ENCODE measurements at regions not wholly inside any gene's neighbourhood (a gene's known extent, or its start where the extent isn't known, plus 50 kb on each side); places are given as distances from the start of the nearest gene placed in this dataset.

DNA sequence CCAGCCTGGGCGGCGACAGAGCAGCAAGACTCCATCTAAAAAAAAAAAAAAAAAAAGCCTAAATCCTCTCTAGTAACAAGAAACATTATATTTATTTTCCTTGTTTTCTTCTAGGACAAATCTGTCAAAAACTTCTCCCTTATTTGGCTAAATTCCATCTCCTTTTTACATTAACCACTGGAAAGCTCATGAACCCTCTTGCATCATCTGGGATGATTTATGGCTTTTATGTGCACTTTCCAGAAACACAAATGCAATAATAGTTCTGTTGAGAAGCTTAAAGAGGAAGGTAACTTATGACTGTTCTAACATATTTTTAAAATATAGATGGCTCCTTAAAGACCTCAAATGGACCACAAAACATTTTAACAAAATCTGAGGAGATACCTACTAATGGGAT lies 526.1 kb upstream of the SPTLC3 start:
- Mint-ChIP-seq H3K27me3 (ENCODE audit: low read depth) (no peaks in the 10 kb centered on the region), H3K4me3 (no peak overlapping the region), H3K36me3 (peaks cover 8% of the 10 kb centered on the region), H3K4me1 (no peaks in the 10 kb centered on the region), H3K9me3 (peaks cover 10% of the 10 kb centered on the region), H3K27ac (no peak overlapping the region)
- TF ChIP-seq ETV6 (CRISPR knock-in tag; IDR thresholded peaks at IDR 0.05), result no peak
- TF ChIP-seq MYBL2 (CRISPR knock-in tag; IDR thresholded peaks at IDR 0.05), result no peak
- TF ChIP-seq, protein P1, sequence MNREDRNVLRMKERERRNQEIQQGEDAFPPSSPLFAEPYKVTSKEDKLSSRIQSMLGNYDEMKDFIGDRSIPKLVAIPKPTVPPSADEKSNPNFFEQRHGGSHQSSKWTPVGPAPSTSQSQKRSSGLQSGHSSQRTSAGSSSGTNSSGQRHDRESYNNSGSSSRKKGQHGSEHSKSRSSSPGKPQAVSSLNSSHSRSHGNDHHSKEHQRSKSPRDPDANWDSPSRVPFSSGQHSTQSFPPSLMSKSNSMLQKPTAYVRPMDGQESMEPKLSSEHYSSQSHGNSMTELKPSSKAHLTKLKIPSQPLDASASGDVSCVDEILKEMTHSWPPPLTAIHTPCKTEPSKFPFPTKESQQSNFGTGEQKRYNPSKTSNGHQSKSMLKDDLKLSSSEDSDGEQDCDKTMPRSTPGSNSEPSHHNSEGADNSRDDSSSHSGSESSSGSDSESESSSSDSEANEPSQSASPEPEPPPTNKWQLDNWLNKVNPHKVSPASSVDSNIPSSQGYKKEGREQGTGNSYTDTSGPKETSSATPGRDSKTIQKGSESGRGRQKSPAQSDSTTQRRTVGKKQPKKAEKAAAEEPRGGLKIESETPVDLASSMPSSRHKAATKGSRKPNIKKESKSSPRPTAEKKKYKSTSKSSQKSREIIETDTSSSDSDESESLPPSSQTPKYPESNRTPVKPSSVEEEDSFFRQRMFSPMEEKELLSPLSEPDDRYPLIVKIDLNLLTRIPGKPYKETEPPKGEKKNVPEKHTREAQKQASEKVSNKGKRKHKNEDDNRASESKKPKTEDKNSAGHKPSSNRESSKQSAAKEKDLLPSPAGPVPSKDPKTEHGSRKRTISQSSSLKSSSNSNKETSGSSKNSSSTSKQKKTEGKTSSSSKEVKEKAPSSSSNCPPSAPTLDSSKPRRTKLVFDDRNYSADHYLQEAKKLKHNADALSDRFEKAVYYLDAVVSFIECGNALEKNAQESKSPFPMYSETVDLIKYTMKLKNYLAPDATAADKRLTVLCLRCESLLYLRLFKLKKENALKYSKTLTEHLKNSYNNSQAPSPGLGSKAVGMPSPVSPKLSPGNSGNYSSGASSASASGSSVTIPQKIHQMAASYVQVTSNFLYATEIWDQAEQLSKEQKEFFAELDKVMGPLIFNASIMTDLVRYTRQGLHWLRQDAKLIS (CRISPR knock-in tag; IDR thresholded peaks at IDR 0.05; ENCODE audit: borderline replicate concordance), result no peak
- TF ChIP-seq, protein P2, sequence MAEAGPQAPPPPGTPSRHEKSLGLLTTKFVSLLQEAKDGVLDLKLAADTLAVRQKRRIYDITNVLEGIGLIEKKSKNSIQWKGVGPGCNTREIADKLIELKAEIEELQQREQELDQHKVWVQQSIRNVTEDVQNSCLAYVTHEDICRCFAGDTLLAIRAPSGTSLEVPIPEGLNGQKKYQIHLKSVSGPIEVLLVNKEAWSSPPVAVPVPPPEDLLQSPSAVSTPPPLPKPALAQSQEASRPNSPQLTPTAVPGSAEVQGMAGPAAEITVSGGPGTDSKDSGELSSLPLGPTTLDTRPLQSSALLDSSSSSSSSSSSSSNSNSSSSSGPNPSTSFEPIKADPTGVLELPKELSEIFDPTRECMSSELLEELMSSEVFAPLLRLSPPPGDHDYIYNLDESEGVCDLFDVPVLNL (CRISPR knock-in tag; IDR thresholded peaks at IDR 0.05; ENCODE audit: borderline replicate concordance, low read depth), result no peak
- TF ChIP-seq KAT7 (CRISPR knock-in tag; IDR thresholded peaks at IDR 0.05; ENCODE audit: borderline replicate concordance), result no peak
- ChIA-PET POLR2A (no interaction called here), CTCF (interaction anchor here (0.7 kb wide), 1 partner anchor 271 kb away, joined by 4 read pairs; no protein-coding TSS in a partner anchor)
- DNase-seq (ENCODE audit: low spot score) (no peak), ATAC-seq (no peak)

DNA sequence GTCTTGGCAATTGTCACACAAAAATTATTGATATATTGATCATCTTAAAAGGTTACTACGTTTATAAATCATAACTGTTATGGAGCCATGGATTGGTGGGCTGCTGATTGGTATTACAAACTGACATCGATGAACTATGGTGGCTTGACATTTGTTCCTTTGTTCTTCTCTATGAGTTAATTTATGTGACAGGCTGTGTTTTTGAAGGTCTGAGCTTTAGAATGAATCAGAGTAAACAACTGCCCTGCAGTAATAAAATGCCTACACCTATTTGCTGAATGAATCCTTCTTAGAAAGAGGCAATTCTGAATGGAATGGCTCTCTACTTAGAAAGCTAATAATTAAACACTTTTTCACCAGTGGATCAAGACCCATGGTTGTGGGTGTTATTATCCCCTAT lies 506.3 kb upstream of the SPTLC3 start:
- no peak for TF ChIP-seq ESRRA (CRISPR knock-in tag; IDR thresholded peaks at IDR 0.05; ENCODE audit: borderline replicate concordance)
- TF ChIP-seq, protein P3, sequence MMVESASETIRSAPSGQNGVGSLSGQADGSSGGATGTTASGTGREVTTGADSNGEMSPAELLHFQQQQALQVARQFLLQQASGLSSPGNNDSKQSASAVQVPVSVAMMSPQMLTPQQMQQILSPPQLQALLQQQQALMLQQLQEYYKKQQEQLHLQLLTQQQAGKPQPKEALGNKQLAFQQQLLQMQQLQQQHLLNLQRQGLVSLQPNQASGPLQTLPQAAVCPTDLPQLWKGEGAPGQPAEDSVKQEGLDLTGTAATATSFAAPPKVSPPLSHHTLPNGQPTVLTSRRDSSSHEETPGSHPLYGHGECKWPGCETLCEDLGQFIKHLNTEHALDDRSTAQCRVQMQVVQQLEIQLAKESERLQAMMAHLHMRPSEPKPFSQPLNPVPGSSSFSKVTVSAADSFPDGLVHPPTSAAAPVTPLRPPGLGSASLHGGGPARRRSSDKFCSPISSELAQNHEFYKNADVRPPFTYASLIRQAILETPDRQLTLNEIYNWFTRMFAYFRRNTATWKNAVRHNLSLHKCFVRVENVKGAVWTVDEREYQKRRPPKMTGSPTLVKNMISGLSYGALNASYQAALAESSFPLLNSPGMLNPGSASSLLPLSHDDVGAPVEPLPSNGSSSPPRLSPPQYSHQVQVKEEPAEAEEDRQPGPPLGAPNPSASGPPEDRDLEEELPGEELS (CRISPR knock-in tag; IDR thresholded peaks at IDR 0.05), result no peak
- TF ChIP-seq JAZF1 (CRISPR knock-in tag; IDR thresholded peaks at IDR 0.05), result no peak
- TF ChIP-seq, protein P4, sequence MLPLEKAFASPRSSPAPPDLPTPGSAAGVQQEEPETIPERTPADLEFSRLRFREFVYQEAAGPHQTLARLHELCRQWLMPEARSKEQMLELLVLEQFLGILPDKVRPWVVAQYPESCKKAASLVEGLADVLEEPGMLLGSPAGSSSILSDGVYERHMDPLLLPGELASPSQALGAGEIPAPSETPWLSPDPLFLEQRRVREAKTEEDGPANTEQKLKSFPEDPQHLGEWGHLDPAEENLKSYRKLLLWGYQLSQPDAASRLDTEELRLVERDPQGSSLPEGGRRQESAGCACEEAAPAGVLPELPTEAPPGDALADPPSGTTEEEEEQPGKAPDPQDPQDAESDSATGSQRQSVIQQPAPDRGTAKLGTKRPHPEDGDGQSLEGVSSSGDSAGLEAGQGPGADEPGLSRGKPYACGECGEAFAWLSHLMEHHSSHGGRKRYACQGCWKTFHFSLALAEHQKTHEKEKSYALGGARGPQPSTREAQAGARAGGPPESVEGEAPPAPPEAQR (CRISPR knock-in tag; IDR thresholded peaks at IDR 0.05), result no peak
- TF ChIP-seq FOXP1 (CRISPR knock-in tag; IDR thresholded peaks at IDR 0.05; ENCODE audit: borderline replicate concordance), result no peak
- TF ChIP-seq, protein P5, sequence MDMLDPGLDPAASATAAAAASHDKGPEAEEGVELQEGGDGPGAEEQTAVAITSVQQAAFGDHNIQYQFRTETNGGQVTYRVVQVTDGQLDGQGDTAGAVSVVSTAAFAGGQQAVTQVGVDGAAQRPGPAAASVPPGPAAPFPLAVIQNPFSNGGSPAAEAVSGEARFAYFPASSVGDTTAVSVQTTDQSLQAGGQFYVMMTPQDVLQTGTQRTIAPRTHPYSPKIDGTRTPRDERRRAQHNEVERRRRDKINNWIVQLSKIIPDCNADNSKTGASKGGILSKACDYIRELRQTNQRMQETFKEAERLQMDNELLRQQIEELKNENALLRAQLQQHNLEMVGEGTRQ (CRISPR knock-in tag; IDR thresholded peaks at IDR 0.05), result no peak
- TF ChIP-seq TEAD4 (CRISPR knock-in tag; IDR thresholded peaks at IDR 0.05), result no peak
- TF ChIP-seq, protein P6, sequence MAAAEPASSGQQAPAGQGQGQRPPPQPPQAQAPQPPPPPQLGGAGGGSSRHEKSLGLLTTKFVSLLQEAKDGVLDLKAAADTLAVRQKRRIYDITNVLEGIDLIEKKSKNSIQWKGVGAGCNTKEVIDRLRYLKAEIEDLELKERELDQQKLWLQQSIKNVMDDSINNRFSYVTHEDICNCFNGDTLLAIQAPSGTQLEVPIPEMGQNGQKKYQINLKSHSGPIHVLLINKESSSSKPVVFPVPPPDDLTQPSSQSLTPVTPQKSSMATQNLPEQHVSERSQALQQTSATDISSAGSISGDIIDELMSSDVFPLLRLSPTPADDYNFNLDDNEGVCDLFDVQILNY (CRISPR knock-in tag; IDR thresholded peaks at IDR 0.05), result no peak
- ChIA-PET CTCF (no interaction called here), POLR2A (no interaction called here)
- Mint-ChIP-seq H3K27ac (no peak overlapping the region), H3K4me3 (no peak overlapping the region), H3K27me3 (ENCODE audit: low read depth) (no peaks in the 10 kb centered on the region), H3K9me3 (no peaks in the 10 kb centered on the region), H3K4me1 (no peaks in the 10 kb centered on the region), H3K36me3 (no peaks in the 10 kb centered on the region)
- no peak for ATAC-seq
- no peak for DNase-seq (ENCODE audit: low spot score)

Data from WTC11 (cell line).